Astrocyte (in vitro differentiated cells and primary cell): ENCODE measurements at regions not wholly inside any gene's neighbourhood (a gene's known extent, or its start where the extent isn't known, plus 50 kb on each side); places are given as distances from the start of the nearest gene placed in this dataset.

Experiments used
- DNase-seq: peaks from one replicate; pipeline ENCODE4 v3.0.0-alpha.2; 2010; ENCODE audit warnings: low read depth
- FAIRE-seq: peaks from 2 replicates; lab custom pipeline; 2011; peaks lifted over from hg19 to GRCh38; lab: Jason Lieb, UNC
- H2AFZ ChIP-seq: 2 replicates; pipeline ENCODE4 v1.6.0; 2012; ENCODE audit warnings: low read depth, low read length, inconsistent platforms
- H3K27ac ChIP-seq: 2 replicates; pipeline ENCODE4 v1.5.1; 2011; ENCODE audit warnings: low read depth, low read length, inconsistent platforms
- H3K27me3 ChIP-seq: 2 replicates; pipeline ENCODE4 v1.6.0; 2011; ENCODE audit warnings: low read length, inconsistent platforms; ENCODE audit not compliant: insufficient read depth
- H3K36me3 ChIP-seq: 2 replicates; pipeline ENCODE4 v1.5.1; 2011; ENCODE audit warnings: low read length, inconsistent platforms; ENCODE audit not compliant: insufficient read depth
- H3K4me1 ChIP-seq: 2 replicates; pipeline ENCODE4 v1.5.1; 2011; ENCODE audit warnings: low read length, inconsistent platforms; ENCODE audit not compliant: insufficient read depth
- H3K4me2 ChIP-seq: 2 replicates; pipeline ENCODE4 v1.6.0; 2012; ENCODE audit warnings: low read length, inconsistent platforms
- H3K4me3 ChIP-seq: 2 replicates; pipeline ENCODE4 v1.5.1; 2011; ENCODE audit warnings: low read depth, mild to moderate bottlenecking, low read length, inconsistent platforms; ENCODE audit not compliant: insufficient read depth
- H3K79me2 ChIP-seq: 2 replicates; pipeline ENCODE4 v1.6.0; 2012; ENCODE audit warnings: mild to moderate bottlenecking, low read length, inconsistent platforms; ENCODE audit not compliant: insufficient read depth
- H3K9ac ChIP-seq: 2 replicates; pipeline ENCODE4 v1.6.0; 2012; ENCODE audit warnings: mild to moderate bottlenecking, low read length, inconsistent platforms
- H3K9me3 ChIP-seq: 2 replicates; pipeline ENCODE4 v1.5.1; 2012; ENCODE audit warnings: low read depth, mild to moderate bottlenecking, low read length, inconsistent platforms; ENCODE audit not compliant: insufficient read depth
- H4K20me1 ChIP-seq: 2 replicates; pipeline ENCODE4 v1.6.0; 2012; ENCODE audit warnings: low read length, inconsistent platforms; ENCODE audit not compliant: insufficient read depth
- H3K27ac Mint-ChIP-seq: one replicate; pipeline ENCODE4 v1.8.0; 2021; ENCODE audit warnings: mild to moderate bottlenecking, mixed read lengths; ENCODE audit not compliant: unreplicated experiment
- H3K27me3 Mint-ChIP-seq: one replicate; pipeline ENCODE4 v1.8.0; 2021; ENCODE audit warnings: low read depth, mixed read lengths; ENCODE audit not compliant: unreplicated experiment
- H3K36me3 Mint-ChIP-seq: one replicate; pipeline ENCODE4 v1.8.0; 2021; ENCODE audit warnings: low read depth, mixed read lengths; ENCODE audit not compliant: unreplicated experiment
- H3K4me1 Mint-ChIP-seq: one replicate; pipeline ENCODE4 v1.8.0; 2021; ENCODE audit warnings: low read depth, mixed read lengths; ENCODE audit not compliant: unreplicated experiment
- H3K4me3 Mint-ChIP-seq: one replicate; pipeline ENCODE4 v1.8.0; 2021; ENCODE audit warnings: mild to moderate bottlenecking, moderate library complexity, mixed read lengths; ENCODE audit not compliant: unreplicated experiment
- H3K9me3 Mint-ChIP-seq: one replicate; pipeline ENCODE4 v1.8.0; 2021; ENCODE audit warnings: mild to moderate bottlenecking, mixed read lengths; ENCODE audit not compliant: unreplicated experiment
- CTCF ChIP-seq: IDR thresholded peaks from 2 replicates; pipeline ENCODE4 v1.5.1; 2011; ENCODE audit warnings: low read depth, mild to moderate bottlenecking, inconsistent platforms, low read length, moderate library complexity; ENCODE audit not compliant: insufficient read depth
- EZH2 ChIP-seq: IDR thresholded peaks from 2 replicates; pipeline ENCODE4 v1.6.1; 2012; ENCODE audit warnings: mild to moderate bottlenecking, low read length, inconsistent platforms; ENCODE audit not compliant: insufficient read depth

- Histone ChIP-seq H4K20me1 (no peaks in the 10 kb centered on the region), H2AFZ (no peak overlapping the region), H3K36me3 (no peaks in the 10 kb centered on the region), H3K9me3 (no peaks in the 10 kb centered on the region), H3K4me3 (no peak overlapping the region), H3K27me3 (no peaks in the 10 kb centered on the region), H3K27ac (no peak overlapping the region), H3K4me1 (no peaks in the 10 kb centered on the region), H3K9ac (no peak overlapping the region), H3K4me2 (no peak overlapping the region), H3K79me2 (no peaks in the 10 kb centered on the region)
- Mint-ChIP-seq H3K27me3 (no peaks in the 10 kb centered on the region), H3K36me3 (no peaks in the 10 kb centered on the region), H3K4me3 (no peak overlapping the region), H3K27ac (no peak overlapping the region), H3K4me1 (no peaks in the 10 kb centered on the region), H3K9me3 (no peaks in the 10 kb centered on the region)
- FAIRE-seq (no peak), DNase-seq (no peak)
- TF ChIP-seq EZH2 (no peak), CTCF (no peak)
These were observed 839.9 kb downstream of the BCL11A start for GRCh38 chr2:59713577-59713976.

- peaks cover 4% of the 10 kb centered on the region for H3K4me1 Mint-ChIP-seq
- no peak overlapping the region for H3K9ac ChIP-seq
- no peaks in the 10 kb centered on the region for H3K36me3 Mint-ChIP-seq
- TF ChIP-seq CTCF, result no peak
- no peak for TF ChIP-seq EZH2
- H3K9me3 Mint-ChIP-seq, result no peaks in the 10 kb centered on the region
- H3K79me2 ChIP-seq, result no peaks in the 10 kb centered on the region
- H3K36me3 ChIP-seq, result no peaks in the 10 kb centered on the region
- H3K4me3 ChIP-seq, result no peak overlapping the region
- no peak overlapping the region for H3K27ac ChIP-seq
- H4K20me1 ChIP-seq, result no peaks in the 10 kb centered on the region
- H3K27me3 ChIP-seq, result no peaks in the 10 kb centered on the region
- H3K4me3 Mint-ChIP-seq, result no peak overlapping the region
- FAIRE-seq (no peak), DNase-seq (no peak)
- H3K4me2 ChIP-seq, result no peak overlapping the region
- no peaks in the 10 kb centered on the region for H3K9me3 ChIP-seq
- H2AFZ ChIP-seq, result no peak overlapping the region
- H3K27ac Mint-ChIP-seq, result no peak overlapping the region
- no peaks in the 10 kb centered on the region for H3K27me3 Mint-ChIP-seq
- no peaks in the 10 kb centered on the region for H3K4me1 ChIP-seq
These were observed 842.3 kb downstream of the BCL11A start for GRCh38 chr2:59711121-59711520.

GRCh38 chr2:59706729-59707128, 846.7 kb downstream of the BCL11A start:
- Mint-ChIP-seq H3K27me3 (no peaks in the 10 kb centered on the region), H3K27ac (no peak overlapping the region), H3K4me3 (no peak overlapping the region), H3K4me1 (peaks cover 7% of the 10 kb centered on the region), H3K36me3 (no peaks in the 10 kb centered on the region), H3K9me3 (peaks cover 14% of the 10 kb centered on the region)
- Histone ChIP-seq H3K36me3 (no peaks in the 10 kb centered on the region), H3K4me1 (no peaks in the 10 kb centered on the region), H2AFZ (no peak overlapping the region), H3K4me2 (no peak overlapping the region), H3K27ac (no peak overlapping the region), H3K27me3 (no peaks in the 10 kb centered on the region), H3K9ac (no peak overlapping the region), H3K9me3 (no peaks in the 10 kb centered on the region), H3K4me3 (no peak overlapping the region), H3K79me2 (no peaks in the 10 kb centered on the region), H4K20me1 (no peaks in the 10 kb centered on the region)
- TF ChIP-seq CTCF, result no peak
- TF ChIP-seq EZH2, result no peak
- DNase-seq (no peak), FAIRE-seq (no peak)
